Inflammatory macrophage (primary cell): ENCODE measurements at regions not wholly inside any gene's neighbourhood (a gene's known extent, or its start where the extent isn't known, plus 50 kb on each side); places are given as distances from the start of the nearest gene placed in this dataset.
A peak's percentile ranks its signal among the peaks of the same experiment; 100 is the strongest.

ENCODE experiments used
- DNase-seq, 2 donors: peaks; one replicate each; pipeline ENCODE4 v3.0.0-alpha.2; 2020 to 2022

DNA sequence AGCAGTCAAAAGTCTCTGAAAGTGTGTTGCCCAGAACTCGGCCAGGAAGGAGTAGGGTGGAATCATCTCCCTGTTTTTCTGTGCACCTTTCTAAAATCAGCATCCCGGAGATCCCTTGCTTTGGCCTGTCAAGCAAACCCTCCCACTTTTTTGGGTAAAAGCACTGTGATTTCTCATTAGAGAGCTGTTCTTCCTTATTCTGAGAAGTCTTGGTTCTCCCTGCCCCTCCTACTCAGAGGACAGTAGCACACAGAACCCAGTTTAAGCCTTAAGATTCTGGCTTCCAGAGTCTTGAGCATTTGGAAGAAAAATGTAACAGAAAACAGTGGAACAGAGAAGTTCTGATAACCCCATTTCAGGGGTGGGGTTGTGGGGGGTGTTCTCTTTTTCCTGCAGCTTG lies 52.6 kb upstream of the KATNAL1 start:
- DNase-seq = peak; percentile 66 to 68

DNA sequence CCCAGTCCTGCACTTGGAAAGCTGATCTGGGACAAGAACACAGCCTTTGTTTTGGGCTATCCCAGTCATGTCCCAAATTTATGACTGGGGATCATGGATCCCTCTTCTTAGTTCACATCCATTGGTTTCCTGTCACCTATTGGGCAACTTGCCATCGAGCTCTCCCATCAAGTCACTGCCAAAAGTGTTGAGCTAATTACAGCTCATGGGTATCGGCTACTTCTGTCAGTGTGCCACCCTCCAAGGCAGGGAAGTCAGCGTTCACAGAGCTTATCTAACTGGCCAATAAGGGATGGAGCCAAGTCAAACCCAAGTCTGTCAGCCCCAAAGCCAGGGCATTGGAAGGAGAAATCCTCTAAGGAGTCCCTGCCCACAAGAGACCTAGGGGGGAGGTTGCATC lies 53.2 kb upstream of the KATNAL1 start:
- DNase-seq = no peak

DNA sequence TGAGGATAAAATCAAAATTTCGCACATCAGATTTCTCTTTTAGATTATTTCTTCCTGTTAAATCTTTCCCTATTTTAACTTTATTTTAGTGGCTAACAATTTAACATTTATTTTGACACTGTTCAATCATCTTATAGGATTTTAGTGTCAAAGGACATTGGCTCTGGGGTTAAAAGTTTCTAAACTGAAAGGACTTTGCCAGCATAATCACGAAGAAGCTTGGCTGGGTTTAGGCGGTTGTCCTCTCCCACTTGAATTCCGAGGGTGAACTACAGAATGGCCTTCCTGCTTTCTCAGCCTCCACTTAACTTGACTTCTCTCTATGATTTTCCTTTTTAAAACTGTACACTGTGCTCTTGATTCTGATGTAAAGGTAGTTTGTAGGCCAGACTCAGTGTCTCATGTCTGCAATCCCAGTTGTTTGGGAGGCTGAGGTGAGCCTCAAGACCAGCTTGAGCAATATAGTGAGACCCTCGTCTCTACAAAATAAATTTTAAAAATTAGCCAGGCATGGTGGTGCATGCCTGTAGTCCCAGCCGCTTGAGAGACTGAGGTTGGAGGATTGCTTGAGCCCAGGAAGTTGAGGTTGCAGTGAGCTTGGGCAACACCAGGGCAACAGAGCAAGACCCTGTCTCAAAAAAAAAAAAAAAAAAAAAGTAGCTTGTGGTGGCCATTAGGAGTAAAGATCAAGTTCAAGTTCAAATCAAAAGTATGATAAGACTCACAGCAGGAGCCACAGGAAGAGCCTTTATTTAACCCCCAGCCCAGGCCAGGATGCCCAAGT lies 54.8 kb upstream of the KATNAL1 start:
- peak in 1 of 2 donors; percentile 15 for DNase-seq

DNA sequence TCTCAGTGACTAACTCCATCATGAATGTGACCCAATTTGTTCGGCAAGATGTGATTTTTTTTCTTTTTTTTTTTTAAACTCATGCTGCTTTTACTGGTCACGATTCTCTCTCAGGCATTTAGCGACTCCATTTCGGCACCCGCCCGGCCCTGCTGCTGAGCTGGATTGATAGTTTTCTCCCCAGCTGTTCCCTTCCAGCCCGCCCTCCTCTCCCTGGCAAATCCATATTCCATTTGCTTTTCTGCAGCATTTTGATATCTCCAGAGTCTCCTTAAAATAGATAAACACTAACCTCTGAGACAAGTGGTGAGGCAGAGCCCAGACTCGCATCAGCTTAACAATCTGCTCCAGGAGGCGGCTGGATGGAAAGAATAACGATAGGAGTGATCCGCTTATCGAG lies 55.5 kb upstream of the KATNAL1 start:
- DNase-seq = no peak

DNA sequence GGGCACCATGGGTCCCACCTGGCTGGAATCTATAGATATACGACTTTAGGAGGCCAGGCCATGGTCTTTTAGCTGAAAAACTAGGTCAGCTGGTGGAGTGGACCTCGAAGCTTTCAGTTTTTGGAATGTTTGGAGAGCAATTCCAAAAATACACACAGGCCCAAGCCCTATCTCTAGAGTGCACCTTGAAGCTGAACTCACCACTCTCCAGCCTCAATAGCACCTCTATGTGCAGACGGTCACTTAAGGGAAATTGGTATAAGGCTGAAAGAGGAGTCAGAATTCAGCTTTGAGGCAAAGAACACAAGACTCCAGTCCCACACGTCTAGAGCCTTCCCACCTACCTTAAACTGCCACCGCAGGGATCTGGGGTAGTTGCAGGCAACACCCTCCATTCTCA lies 56.4 kb upstream of the KATNAL1 start:
- DNase-seq = no peak

DNA sequence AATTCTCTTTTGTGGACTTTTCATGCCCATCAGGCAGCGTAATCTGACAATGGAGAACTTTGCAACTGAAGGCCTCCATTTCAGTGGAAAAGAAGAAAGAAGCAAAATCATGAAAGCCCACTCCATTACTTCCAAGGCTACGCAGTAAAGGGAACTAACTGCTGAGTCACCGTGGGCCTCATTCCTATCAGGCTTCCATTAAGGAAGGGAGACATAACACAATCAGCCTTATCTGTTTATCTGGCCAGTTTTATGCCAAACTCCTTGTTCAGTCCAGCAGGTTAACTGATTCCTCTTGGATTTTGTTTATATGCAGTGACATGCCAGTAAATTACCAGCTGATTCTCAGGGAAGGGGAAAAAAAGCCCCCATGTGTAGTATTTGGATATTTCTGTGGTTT lies 56.8 kb upstream of the KATNAL1 start:
- DNase-seq = peak in 1 of 2 donors; percentile 46

DNA sequence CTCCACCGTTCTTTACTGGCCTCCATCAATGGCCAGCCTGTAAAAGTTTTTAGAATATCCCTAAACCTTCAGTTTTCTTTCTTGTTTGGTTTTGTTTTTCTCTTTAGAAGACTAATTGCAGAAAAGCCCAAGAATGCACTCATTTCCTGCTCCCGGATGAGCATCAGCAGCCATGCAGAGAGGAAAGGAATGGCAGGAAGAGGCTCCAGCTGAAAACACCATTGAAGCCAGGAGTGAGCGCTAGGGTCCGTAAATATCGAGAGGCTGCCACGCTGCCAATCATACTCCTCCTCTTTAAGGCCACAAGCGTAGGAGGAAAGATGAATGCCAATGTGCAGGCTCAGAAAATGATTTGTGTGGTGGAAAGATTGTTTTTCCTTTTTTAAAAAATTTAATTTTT lies 57.4 kb upstream of the UBE2L5 start:
- DNase-seq = no peak

DNA sequence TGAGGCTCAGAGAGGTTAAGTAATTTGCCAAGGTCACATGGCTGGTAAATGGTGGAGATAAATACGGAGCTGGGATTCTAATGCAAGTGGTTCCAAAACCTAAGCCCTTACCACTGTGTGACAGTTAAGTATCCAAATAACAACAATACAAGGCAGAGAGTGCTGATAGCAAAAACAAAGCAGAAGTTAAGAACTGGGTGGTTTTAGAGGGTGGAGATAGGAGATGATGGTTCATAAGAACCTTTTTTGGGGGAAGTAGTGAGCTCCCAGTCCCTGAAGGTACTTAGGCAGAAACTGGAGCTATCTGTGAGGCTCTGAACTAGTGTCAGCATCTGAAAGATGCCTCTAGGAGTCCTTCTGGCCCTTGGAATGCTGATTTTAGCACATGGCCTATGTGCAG lies 56.2 kb upstream of the UBE2L5 start:
- DNase-seq = peak; percentile 48 to 50

DNA sequence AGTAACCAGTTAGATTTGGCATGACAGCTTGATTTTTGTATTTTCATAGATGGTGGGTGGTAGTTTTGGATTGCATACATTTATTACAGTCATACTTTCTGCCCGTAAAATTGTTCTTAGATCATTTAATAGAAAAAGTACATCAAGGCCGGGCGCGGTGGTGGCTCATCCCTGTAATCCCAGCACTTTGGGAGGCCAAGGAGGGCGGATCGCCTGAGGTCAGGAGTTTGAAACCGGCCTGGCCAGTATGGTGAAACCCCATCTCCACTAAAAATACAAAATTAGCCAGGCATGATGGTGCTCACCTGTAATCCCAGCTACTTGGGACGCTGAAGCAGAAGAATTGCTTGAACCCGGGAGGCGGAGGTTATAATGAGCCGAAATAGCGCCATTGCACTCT lies 55.0 kb upstream of the UBE2L5 start:
- DNase-seq = no peak

DNA sequence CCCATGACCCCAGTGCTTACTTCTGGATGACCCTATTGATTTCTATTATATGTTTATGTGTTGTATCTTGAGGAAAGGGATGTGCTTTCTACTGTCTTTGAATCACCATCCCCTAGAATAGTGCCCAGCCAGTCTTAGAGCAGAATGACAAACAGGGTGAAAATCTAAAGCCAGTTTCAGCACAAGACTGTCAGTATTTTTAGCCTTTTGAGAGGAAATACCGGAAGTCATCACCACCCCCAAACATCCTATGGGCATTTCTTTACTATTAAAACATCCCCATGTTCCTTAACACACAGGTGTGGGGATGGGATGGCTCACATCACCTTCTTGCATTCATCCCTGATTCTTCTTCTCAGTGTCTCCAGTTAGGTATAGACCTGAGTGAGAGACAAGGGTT lies 52.1 kb upstream of the UBE2L5 start:
- DNase-seq = no peak

DNA sequence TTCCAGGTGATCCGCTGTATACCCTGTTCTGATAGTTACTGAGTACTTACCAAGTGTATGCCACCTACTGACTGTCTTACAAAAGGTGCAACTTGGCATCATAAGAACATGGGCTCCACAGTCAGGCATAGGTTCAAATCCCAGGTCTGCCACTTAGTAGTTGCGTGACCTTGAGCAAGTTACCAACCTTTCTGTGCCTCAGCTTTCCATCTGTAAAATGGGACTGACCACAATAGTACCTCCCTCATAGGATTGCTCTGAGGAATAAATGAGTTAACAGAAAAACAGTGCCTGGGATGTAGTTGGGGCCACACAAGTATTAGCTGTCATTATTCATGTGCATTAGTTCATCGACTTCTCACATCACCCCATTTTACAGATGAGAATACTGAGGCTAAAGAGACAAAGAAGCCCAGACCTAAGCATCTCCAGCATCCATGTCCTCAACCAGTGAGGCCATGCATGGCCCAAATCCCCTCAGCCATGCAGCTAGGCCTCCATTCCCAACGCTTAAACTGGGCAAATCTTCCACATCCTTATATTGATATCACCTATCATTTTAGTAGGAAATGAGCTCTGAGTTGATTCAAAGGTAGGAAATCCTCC lies 51.3 kb upstream of the UBE2L5 start:
- DNase-seq = no peak

DNA sequence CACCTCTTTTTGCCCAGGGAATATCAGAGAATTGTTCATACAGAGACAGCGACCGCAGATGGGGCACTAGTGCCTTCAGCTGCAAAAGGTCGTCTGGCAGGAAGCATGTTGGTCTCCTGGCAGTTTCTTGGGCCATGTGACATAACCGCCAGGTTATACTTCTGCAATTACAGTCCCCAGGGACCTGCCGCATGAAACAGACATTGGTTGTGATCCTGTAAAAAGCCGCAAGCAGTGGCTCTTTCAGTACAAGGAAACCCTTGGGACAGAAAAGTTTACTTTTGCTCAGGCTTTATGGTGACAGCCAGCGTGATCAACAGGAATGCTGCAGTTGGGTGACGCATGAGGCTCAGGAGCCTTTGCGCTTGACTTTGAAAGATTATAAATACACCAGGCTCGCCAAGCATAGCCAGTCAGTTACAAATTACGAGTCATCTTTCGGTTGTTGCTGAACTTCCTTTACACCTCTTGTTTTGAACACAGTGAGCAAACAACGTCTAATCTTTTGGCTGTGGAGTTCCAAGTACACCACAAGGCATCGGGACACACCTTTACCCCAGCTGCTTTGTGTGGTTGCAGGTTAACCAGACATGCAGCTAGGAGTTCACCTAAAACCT lies 50.5 kb upstream of the UBE2L5 start:
- DNase-seq = peak in 1 of 2 donors; percentile 31
